A673 (cell line): ENCODE measurements at regions not wholly inside any gene's neighbourhood (a gene's known extent, or its start where the extent isn't known, plus 50 kb on each side); places are given as distances from the start of the nearest gene placed in this dataset.

ENCODE experiments used
- BruUV-seq: library from RNA; stranded (reverse); fragments of 400-500 nt; replicated peaks from 2 replicates; lab custom pipeline; 2021; lab: Mats Ljungman, UMichigan
- CTCF ChIA-PET: fragments of 300-600 bp; sonication (Branson Sonifier 250); formaldehyde crosslinking; loops from one replicate; lab custom pipeline; 2022; ENCODE audit warnings: antibody characterized with exemption; lab: Charles Lee
- POLR2A ChIA-PET: fragments of 300-600 bp; sonication (Branson Sonifier 250); formaldehyde crosslinking; loops from one replicate; lab custom pipeline; 2022; ENCODE audit warnings: antibody characterized with exemption; ENCODE audit not compliant: low non-redundant PET; lab: Charles Lee
- DNase-seq: peaks from one replicate; pipeline ENCODE4 v3.0.0-alpha.2; 2015; ENCODE audit warnings: low spot score
- H3K27ac ChIP-seq: fragments of 200-600 bp; sonication (generic); 2 replicates; pipeline ENCODE4 v1.5.1; 2016; ENCODE audit warnings: mixed run types, low read depth, mild to moderate bottlenecking, mixed read lengths, antibody characterized with exemption, low read length; ENCODE audit not compliant: poor library complexity, severe bottlenecking
- H3K27me3 ChIP-seq: fragments of 200-600 bp; sonication (generic); replicated peaks from 2 replicates; pipeline ENCODE4 v1.6.1; 2017; ENCODE audit warnings: mixed run types, low read depth, mild to moderate bottlenecking, mixed read lengths, antibody characterized with exemption, low read length; ENCODE audit not compliant: insufficient read depth, poor library complexity
- H3K36me3 ChIP-seq: fragments of 200-600 bp; sonication (generic); 2 replicates; pipeline ENCODE4 v1.6.1; 2016; ENCODE audit warnings: mixed run types, mild to moderate bottlenecking, mixed read lengths, antibody characterized with exemption, low read length; ENCODE audit not compliant: insufficient read depth, poor library complexity, severe bottlenecking
- H3K4me1 ChIP-seq: fragments of 200-600 bp; sonication (generic); 2 replicates; pipeline ENCODE4 v1.6.1; 2017; ENCODE audit warnings: mixed run types, mild to moderate bottlenecking, mixed read lengths, antibody characterized with exemption, low read length; ENCODE audit not compliant: insufficient read depth, poor library complexity, severe bottlenecking
- H3K4me3 ChIP-seq: fragments of 200-600 bp; sonication (generic); 2 replicates; pipeline ENCODE4 v1.5.1; 2016; ENCODE audit warnings: low read depth, mixed run types, mild to moderate bottlenecking, mixed read lengths, low read length; ENCODE audit not compliant: poor library complexity, severe bottlenecking
- H3K9me3 ChIP-seq: fragments of 200-600 bp; sonication (generic); 2 replicates; pipeline ENCODE4 v1.6.1; 2016; ENCODE audit warnings: mixed run types, low read depth, mild to moderate bottlenecking, mixed read lengths, antibody characterized with exemption, low read length; ENCODE audit not compliant: poor library complexity, severe bottlenecking
- CTCF ChIP-seq: fragments of 300-800, 200-600 bp; sonication (generic); conservative IDR thresholded peaks from 2 replicates; pipeline ENCODE4 v1.5.1; 2017; ENCODE audit warnings: low read depth, mild to moderate bottlenecking, antibody characterized with exemption, low read length, moderate library complexity, mixed read lengths
- EZH2 ChIP-seq: fragments of 200-600 bp; sonication (generic); IDR thresholded peaks from 2 replicates; pipeline ENCODE4 v1.6.1; 2017; ENCODE audit warnings: borderline replicate concordance, low read depth, mild to moderate bottlenecking, mixed read lengths, antibody characterized with exemption, low read length; ENCODE audit not compliant: poor library complexity, severe bottlenecking
- intact Hi-C: fragments of 100-400 bp; cut with micrococcal nuclease; formaldehyde crosslinking; loops from one replicate; pipeline ENCODE4 v1.10.0; 2022; ENCODE audit not compliant: unreplicated experiment

- DNase-seq = no peak
- Histone ChIP-seq H3K4me1 (no peaks in the 10 kb centered on the region), H3K27ac (no peak overlapping the region), H3K36me3 (no peaks in the 10 kb centered on the region), H3K9me3 (no peaks in the 10 kb centered on the region), H3K4me3 (no peak overlapping the region), H3K27me3 (no peaks in the 10 kb centered on the region)
- intact Hi-C loops = no loop called here
- no TSS peak for BruUV-seq
- no peak for TF ChIP-seq EZH2
- ChIA-PET CTCF (no interaction called here), POLR2A (no interaction called here)
Observed at GRCh38 chr10:43931308-43931930, 282.7 kb upstream of the ZNF32 start.

- Histone ChIP-seq H3K9me3 (no peaks in the 10 kb centered on the region), H3K27ac (no peak overlapping the region), H3K36me3 (no peaks in the 10 kb centered on the region), H3K4me1 (no peaks in the 10 kb centered on the region), H3K27me3 (no peaks in the 10 kb centered on the region), H3K4me3 (no peak overlapping the region)
- POLR2A ChIA-PET = no interaction called here
- TF ChIP-seq EZH2 (no peak), CTCF (no peak)
- intact Hi-C loops = no loop called here
- no TSS peak for BruUV-seq
- no peak for DNase-seq
- CTCF ChIA-PET = no interaction called here
Observed at GRCh38 chr10:43930777-43931176, 282.1 kb upstream of the ZNF32 start.

GRCh38 chr10:43930243-43930642, 281.6 kb upstream of the ZNF32 start:
- no peak overlapping the region for H3K27ac ChIP-seq
- no TSS peak for BruUV-seq
- no peak for DNase-seq
- no peaks in the 10 kb centered on the region for H3K4me1 ChIP-seq
- no peaks in the 10 kb centered on the region for H3K27me3 ChIP-seq
- ChIA-PET POLR2A (no interaction called here), CTCF (no interaction called here)
- H3K9me3 ChIP-seq = no peaks in the 10 kb centered on the region
- TF ChIP-seq EZH2 = no peak
- no peak for TF ChIP-seq CTCF
- no peak overlapping the region for H3K4me3 ChIP-seq
- H3K36me3 ChIP-seq = no peaks in the 10 kb centered on the region
- intact Hi-C loops = no loop called here

- CTCF ChIA-PET = no interaction called here
- Histone ChIP-seq H3K27me3 (no peaks in the 10 kb centered on the region), H3K27ac (no peak overlapping the region), H3K4me1 (no peaks in the 10 kb centered on the region), H3K4me3 (no peak overlapping the region), H3K9me3 (no peaks in the 10 kb centered on the region), H3K36me3 (no peaks in the 10 kb centered on the region)
- intact Hi-C loops = no loop called here
- POLR2A ChIA-PET = no interaction called here
- no peak for DNase-seq
- TF ChIP-seq CTCF = no peak
- BruUV-seq = no TSS peak
Observed at GRCh38 chr10:43929122-43929521, 280.4 kb upstream of the ZNF32 start.
